OCI-LY7 (cell line): ENCODE measurements at regions not wholly inside any gene's neighbourhood (a gene's known extent, or its start where the extent isn't known, plus 50 kb on each side); places are given as distances from the start of the nearest gene placed in this dataset.

Experiments used
- BruUV-seq: library from RNA; stranded (reverse); fragments of 400-500 nt; replicated peaks from 2 replicates; lab custom pipeline; 2021; lab: Mats Ljungman, UMichigan
- CTCF ChIA-PET: fragments of 300-600 bp; sonication (Branson Sonifier 250); formaldehyde crosslinking; loops from one replicate; lab custom pipeline; 2022; ENCODE audit warnings: antibody characterized with exemption; ENCODE audit not compliant: unreplicated experiment; lab: Charles Lee
- POLR2A ChIA-PET: fragments of 300-600 bp; sonication (Branson Sonifier 250); formaldehyde crosslinking; loops from one replicate; lab custom pipeline; 2022; ENCODE audit warnings: antibody characterized with exemption; lab: Charles Lee
- DNase-seq: peaks from one replicate; pipeline ENCODE4 v3.0.0-alpha.2; 2015; ENCODE audit warnings: low spot score
- H2AFZ ChIP-seq: fragments of 200-600 bp; sonication (generic), shearing (Covaris generic); 2 replicates; pipeline ENCODE4 v1.6.1; 2014; ENCODE audit warnings: mild to moderate bottlenecking, antibody characterized with exemption, low read length, moderate library complexity
- H3K27ac ChIP-seq: fragments of 200-600 bp; sonication (generic); 2 replicates; pipeline ENCODE4 v1.5.1; 2014; ENCODE audit warnings: mixed run types, low read depth, mild to moderate bottlenecking, moderate library complexity, low read length, inconsistent platforms; ENCODE audit not compliant: poor library complexity, severe bottlenecking
- H3K36me3 ChIP-seq: fragments of 200-600 bp; sonication (generic); 2 replicates; pipeline ENCODE4 v1.6.1; 2014; ENCODE audit warnings: mild to moderate bottlenecking, antibody characterized with exemption, low read length, moderate library complexity, mixed read lengths; ENCODE audit not compliant: insufficient read depth
- H3K4me1 ChIP-seq: fragments of 200-600 bp; sonication (generic); 2 replicates; pipeline ENCODE4 v1.5.1; 2014; ENCODE audit warnings: mild to moderate bottlenecking, low read length; ENCODE audit not compliant: insufficient read depth, poor library complexity, severe bottlenecking
- H3K4me2 ChIP-seq: fragments of 200-600 bp; sonication (generic); 2 replicates; pipeline ENCODE4 v1.6.1; 2014; ENCODE audit warnings: mild to moderate bottlenecking, low read length
- H3K4me3 ChIP-seq: fragments of 200-600 bp; sonication (generic); 2 replicates; pipeline ENCODE4 v1.5.1; 2014; ENCODE audit warnings: mild to moderate bottlenecking, low read depth, low read length; ENCODE audit not compliant: poor library complexity, severe bottlenecking
- H3K79me2 ChIP-seq: fragments of 200-600 bp; sonication (generic); 2 replicates; pipeline ENCODE4 v1.6.1; 2016; ENCODE audit warnings: low read depth, mild to moderate bottlenecking, low read length, moderate library complexity, mixed read lengths; ENCODE audit not compliant: insufficient read depth
- H3K9me2 ChIP-seq: fragments of 200-600 bp; sonication (generic); 2 replicates; pipeline ENCODE4 v1.6.1; 2016; ENCODE audit warnings: mild to moderate bottlenecking, low read length, mixed read lengths; ENCODE audit not compliant: insufficient read depth
- H3K9me3 ChIP-seq: fragments of 200-600 bp; sonication (generic); 2 replicates; pipeline ENCODE4 v1.6.1; 2014; ENCODE audit warnings: mild to moderate bottlenecking, mixed run types, low read length, mixed read lengths
- H4K20me1 ChIP-seq: fragments of 200-600 bp; sonication (generic); 2 replicates; pipeline ENCODE4 v1.6.1; 2014; ENCODE audit warnings: mild to moderate bottlenecking, antibody characterized with exemption, low read length, moderate library complexity, mixed read lengths; ENCODE audit not compliant: insufficient read depth
- EZH2phosphoT487 ChIP-seq: fragments of 200-600 bp; sonication (generic); IDR thresholded peaks from 2 replicates; pipeline ENCODE4 v1.6.1; 2018; ENCODE audit warnings: low read depth, borderline replicate concordance, mild to moderate bottlenecking, mixed run types, antibody characterized with exemption, low read length, moderate library complexity, mixed read lengths
- intact Hi-C: fragments of 100-400 bp; cut with micrococcal nuclease; formaldehyde crosslinking; loops from one replicate; pipeline ENCODE4 v1.10.0; 2022; ENCODE audit not compliant: unreplicated experiment
- TF ChIP-seq, protein P1 (sequence below): fragments of 200-600 bp; sonication (generic); conservative IDR thresholded peaks from 2 replicates; pipeline ENCODE4 v1.5.1; 2014; ENCODE audit warnings: mild to moderate bottlenecking, antibody characterized with exemption, low read length, moderate library complexity, mixed read lengths

DNA sequence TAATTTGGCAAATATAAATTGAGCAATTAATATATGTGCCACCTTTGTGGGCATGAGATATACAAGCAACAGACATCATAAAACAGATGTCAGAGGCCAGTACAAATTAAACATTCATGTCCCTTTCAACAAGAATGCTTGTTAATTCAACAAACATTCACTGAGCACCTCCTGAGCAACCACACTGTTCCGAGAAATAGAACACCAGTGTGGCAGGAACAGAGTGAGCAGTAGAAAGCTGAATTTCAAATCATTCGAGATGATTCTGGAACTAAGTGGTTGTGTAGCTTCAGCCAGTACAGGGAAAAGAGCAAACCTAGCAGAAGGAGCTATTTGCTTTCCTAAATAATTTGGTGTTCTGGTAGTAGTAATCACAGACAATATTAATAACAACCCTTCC is 227.7 kb downstream of the CBLN4 start:
- TF ChIP-seq, protein P1, sequence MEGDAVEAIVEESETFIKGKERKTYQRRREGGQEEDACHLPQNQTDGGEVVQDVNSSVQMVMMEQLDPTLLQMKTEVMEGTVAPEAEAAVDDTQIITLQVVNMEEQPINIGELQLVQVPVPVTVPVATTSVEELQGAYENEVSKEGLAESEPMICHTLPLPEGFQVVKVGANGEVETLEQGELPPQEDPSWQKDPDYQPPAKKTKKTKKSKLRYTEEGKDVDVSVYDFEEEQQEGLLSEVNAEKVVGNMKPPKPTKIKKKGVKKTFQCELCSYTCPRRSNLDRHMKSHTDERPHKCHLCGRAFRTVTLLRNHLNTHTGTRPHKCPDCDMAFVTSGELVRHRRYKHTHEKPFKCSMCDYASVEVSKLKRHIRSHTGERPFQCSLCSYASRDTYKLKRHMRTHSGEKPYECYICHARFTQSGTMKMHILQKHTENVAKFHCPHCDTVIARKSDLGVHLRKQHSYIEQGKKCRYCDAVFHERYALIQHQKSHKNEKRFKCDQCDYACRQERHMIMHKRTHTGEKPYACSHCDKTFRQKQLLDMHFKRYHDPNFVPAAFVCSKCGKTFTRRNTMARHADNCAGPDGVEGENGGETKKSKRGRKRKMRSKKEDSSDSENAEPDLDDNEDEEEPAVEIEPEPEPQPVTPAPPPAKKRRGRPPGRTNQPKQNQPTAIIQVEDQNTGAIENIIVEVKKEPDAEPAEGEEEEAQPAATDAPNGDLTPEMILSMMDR: no peak
- TF ChIP-seq EZH2phosphoT487: no peak
- no peak for DNase-seq
- POLR2A ChIA-PET: no interaction called here
- BruUV-seq: no TSS peak
- no peaks in the 10 kb centered on the region for H3K9me3 ChIP-seq
- H3K9me2 ChIP-seq: no peaks in the 10 kb centered on the region
- no peak overlapping the region for H3K4me3 ChIP-seq
- no peaks in the 10 kb centered on the region for H3K36me3 ChIP-seq
- CTCF ChIA-PET: no interaction called here
- no peak overlapping the region for H3K4me2 ChIP-seq
- intact Hi-C loops: no loop called here
- H2AFZ ChIP-seq: no peak overlapping the region
- no peaks in the 10 kb centered on the region for H3K4me1 ChIP-seq
- H3K27ac ChIP-seq: no peak overlapping the region
- no peaks in the 10 kb centered on the region for H4K20me1 ChIP-seq
- no peaks in the 10 kb centered on the region for H3K79me2 ChIP-seq

DNA sequence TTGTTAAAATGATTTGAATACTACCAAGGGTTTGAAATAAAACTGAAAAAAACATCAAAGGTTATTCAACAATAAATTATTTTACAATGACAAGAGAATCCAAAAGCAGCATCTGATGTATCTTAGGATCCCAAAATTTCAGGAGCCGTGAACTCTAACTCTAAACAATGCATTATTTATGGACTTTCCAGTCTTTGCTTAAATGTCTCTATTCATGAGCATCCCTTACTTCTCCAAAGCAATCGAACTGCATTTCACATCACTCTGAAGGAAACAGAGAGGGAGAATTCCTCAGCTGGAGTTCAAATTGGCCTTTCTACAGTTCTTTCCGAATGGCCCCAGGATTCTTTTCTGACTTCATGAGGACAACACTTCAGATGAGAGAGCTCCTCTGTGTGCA is 229.1 kb downstream of the CBLN4 start:
- BruUV-seq: no TSS peak
- no peaks in the 10 kb centered on the region for H3K4me1 ChIP-seq
- ChIA-PET CTCF (no interaction called here), POLR2A (no interaction called here)
- DNase-seq: no peak
- no peak overlapping the region for H2AFZ ChIP-seq
- no peaks in the 10 kb centered on the region for H3K36me3 ChIP-seq
- intact Hi-C loops: no loop called here
- no peaks in the 10 kb centered on the region for H3K79me2 ChIP-seq
- no peak overlapping the region for H3K27ac ChIP-seq
- H3K9me3 ChIP-seq: no peaks in the 10 kb centered on the region
- no peak overlapping the region for H3K4me2 ChIP-seq
- no peak overlapping the region for H3K4me3 ChIP-seq
- no peaks in the 10 kb centered on the region for H3K9me2 ChIP-seq
- H4K20me1 ChIP-seq: no peaks in the 10 kb centered on the region
- TF ChIP-seq, protein P1: no peak
- no peak for TF ChIP-seq EZH2phosphoT487

DNA sequence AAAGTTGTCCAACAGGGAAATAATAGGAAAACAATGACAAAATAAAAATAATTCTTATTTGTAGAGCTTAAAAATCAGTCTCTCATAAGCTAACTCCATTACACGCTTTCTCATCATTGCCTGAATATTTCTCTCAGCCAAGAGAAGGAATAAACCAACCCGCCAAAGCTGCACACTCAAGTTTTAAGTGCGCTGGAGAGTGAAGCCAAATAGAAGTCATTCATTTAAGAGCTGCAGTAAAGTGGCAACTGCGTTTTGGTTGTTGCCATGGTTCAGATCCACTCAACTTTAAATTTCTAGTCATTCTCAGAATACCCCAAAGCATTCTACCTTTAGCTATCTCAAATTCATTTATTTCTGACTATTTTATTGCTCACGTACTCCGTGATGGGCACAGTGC is 230.7 kb downstream of the CBLN4 start:
- H3K79me2 ChIP-seq: no peaks in the 10 kb centered on the region
- no peak for DNase-seq
- H4K20me1 ChIP-seq: no peaks in the 10 kb centered on the region
- POLR2A ChIA-PET: no interaction called here
- CTCF ChIA-PET: no interaction called here
- no peaks in the 10 kb centered on the region for H3K4me1 ChIP-seq
- H3K4me2 ChIP-seq: no peak overlapping the region
- TF ChIP-seq, protein P1: no peak
- no peak for TF ChIP-seq EZH2phosphoT487
- no TSS peak for BruUV-seq
- no peak overlapping the region for H3K4me3 ChIP-seq
- H2AFZ ChIP-seq: no peak overlapping the region
- no peaks in the 10 kb centered on the region for H3K36me3 ChIP-seq
- intact Hi-C loops: no loop called here
- no peaks in the 10 kb centered on the region for H3K9me2 ChIP-seq
- no peaks in the 10 kb centered on the region for H3K9me3 ChIP-seq
- no peak overlapping the region for H3K27ac ChIP-seq
